ENCODE measurements at regions not wholly inside any gene's neighbourhood (a gene's known extent, or its start where the extent isn't known, plus 50 kb on each side); places are given as distances from the start of the nearest gene placed in this dataset.
"Not testable (repeated sequence)": the region's sequence is repeated elsewhere in the genome, so short reads cannot be mapped to it uniquely, and the experiment has no call there.

GRCh38 chr4:188783606-188784160, 644.4 kb downstream of the TRIML1 start:
- ChIA-PET CTCF (no interaction called here), POLR2A (no interaction called here)
- no peak for TF ChIP-seq ZSCAN30 (tag by site-specific recombination; IDR thresholded peaks at IDR 0.05)
- TF ChIP-seq SP2 (tag by site-specific recombination; IDR thresholded peaks at IDR 0.05) = no peak
- no peak for TF ChIP-seq ZNF184 (tag by site-specific recombination; IDR thresholded peaks at IDR 0.05)
- TF ChIP-seq, protein P1, sequence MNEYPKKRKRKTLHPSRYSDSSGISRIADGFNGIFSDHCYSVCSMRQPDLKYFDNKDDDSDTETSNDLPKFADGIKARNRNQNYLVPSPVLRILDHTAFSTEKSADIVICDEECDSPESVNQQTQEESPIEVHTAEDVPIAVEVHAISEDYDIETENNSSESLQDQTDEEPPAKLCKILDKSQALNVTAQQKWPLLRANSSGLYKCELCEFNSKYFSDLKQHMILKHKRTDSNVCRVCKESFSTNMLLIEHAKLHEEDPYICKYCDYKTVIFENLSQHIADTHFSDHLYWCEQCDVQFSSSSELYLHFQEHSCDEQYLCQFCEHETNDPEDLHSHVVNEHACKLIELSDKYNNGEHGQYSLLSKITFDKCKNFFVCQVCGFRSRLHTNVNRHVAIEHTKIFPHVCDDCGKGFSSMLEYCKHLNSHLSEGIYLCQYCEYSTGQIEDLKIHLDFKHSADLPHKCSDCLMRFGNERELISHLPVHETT (tag by site-specific recombination; IDR thresholded peaks at IDR 0.05) = no peak
- TF ChIP-seq REPIN1 (tag by site-specific recombination; IDR thresholded peaks at IDR 0.05; ENCODE audit: low read depth) = no peak
- no peak for TF ChIP-seq ZNF366 (tag by site-specific recombination; conservative IDR thresholded peaks at IDR 0.05)
- no peak for TF ChIP-seq ZNF24 (tag by site-specific recombination; IDR thresholded peaks at IDR 0.05)
- no peak for TF ChIP-seq ZNF747 (tag by site-specific recombination; IDR thresholded peaks at IDR 0.05)
- TF ChIP-seq, protein P2, sequence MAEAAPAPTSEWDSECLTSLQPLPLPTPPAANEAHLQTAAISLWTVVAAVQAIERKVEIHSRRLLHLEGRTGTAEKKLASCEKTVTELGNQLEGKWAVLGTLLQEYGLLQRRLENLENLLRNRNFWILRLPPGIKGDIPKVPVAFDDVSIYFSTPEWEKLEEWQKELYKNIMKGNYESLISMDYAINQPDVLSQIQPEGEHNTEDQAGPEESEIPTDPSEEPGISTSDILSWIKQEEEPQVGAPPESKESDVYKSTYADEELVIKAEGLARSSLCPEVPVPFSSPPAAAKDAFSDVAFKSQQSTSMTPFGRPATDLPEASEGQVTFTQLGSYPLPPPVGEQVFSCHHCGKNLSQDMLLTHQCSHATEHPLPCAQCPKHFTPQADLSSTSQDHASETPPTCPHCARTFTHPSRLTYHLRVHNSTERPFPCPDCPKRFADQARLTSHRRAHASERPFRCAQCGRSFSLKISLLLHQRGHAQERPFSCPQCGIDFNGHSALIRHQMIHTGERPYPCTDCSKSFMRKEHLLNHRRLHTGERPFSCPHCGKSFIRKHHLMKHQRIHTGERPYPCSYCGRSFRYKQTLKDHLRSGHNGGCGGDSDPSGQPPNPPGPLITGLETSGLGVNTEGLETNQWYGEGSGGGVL (tag by site-specific recombination; IDR thresholded peaks at IDR 0.05) = no peak
- TF ChIP-seq KLF8 (tag by site-specific recombination; IDR thresholded peaks at IDR 0.05) = no peak
- no peak for TF ChIP-seq ZNF211 (tag by site-specific recombination; IDR thresholded peaks at IDR 0.05; ENCODE audit: low read depth)
- no peak for TF ChIP-seq ZNF223 (tag by site-specific recombination; IDR thresholded peaks at IDR 0.05)

DNA sequence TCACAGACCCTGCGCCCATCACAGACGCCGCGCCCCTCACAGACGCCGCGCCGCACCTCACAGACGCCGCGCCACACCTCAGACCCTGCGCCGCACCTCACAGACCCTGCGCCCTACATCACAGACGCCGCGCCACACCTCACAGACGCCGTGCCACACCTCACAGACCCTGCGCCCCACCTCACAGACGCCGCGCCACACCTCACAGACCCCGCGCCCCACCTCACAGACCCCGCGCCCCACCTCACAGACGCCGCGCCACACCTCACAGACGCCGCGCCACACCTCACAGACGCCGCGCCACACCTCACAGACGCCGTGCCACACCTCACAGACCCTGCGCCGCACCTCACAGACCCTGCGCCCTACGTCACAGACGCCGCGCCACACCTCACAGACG, 657.4 kb downstream of the TRIML1 start:
- CTCF ChIA-PET; H3K4me1 ChIP-seq (ENCODE audit: control insufficient read depth, insufficient read depth, low read length); H3K27ac ChIP-seq (ENCODE audit: extremely low read depth, low read depth, low read length); POLR2A ChIA-PET; H3K36me3 ChIP-seq (ENCODE audit: control insufficient read depth in 2 of 2, insufficient read depth in 1 of 2, low read length in 2 of 2); H3K9me3 ChIP-seq (ENCODE audit: control insufficient read depth, insufficient read depth, low read depth, low read length); H3K4me3 ChIP-seq (ENCODE audit: low read depth, low read length): not testable (repeated sequence)

More at GRCh38 chr4:188783606-188784160, 644.4 kb downstream of the TRIML1 start:
- Histone ChIP-seq H3K9me3 (ENCODE audit: control insufficient read depth, insufficient read depth, low read depth, low read length) (no peaks in the 10 kb centered on the region), H3K27ac (ENCODE audit: extremely low read depth, low read depth, low read length) (no peak overlapping the region), H3K4me3 (ENCODE audit: low read depth, low read length) (no peak overlapping the region), H3K4me1 (ENCODE audit: control insufficient read depth, insufficient read depth, low read length) (peaks cover 19% of the 10 kb centered on the region), H3K36me3 (ENCODE audit: control insufficient read depth in 2 of 2, insufficient read depth in 1 of 2, low read length in 2 of 2) (no peaks in the 10 kb centered on the region)

- H3K36me3 ChIP-seq (ENCODE audit: control insufficient read depth in 2 of 2, insufficient read depth in 1 of 2, low read length in 2 of 2); H3K9me3 ChIP-seq (ENCODE audit: control insufficient read depth, insufficient read depth, low read depth, low read length); H3K4me3 ChIP-seq (ENCODE audit: low read depth, low read length); CTCF ChIA-PET; H3K4me1 ChIP-seq (ENCODE audit: control insufficient read depth, insufficient read depth, low read length); POLR2A ChIA-PET; H3K27ac ChIP-seq (ENCODE audit: extremely low read depth, low read depth, low read length): not testable (repeated sequence)
Measured at GRCh38 chr4:188797011-188797410, 657.8 kb downstream of the TRIML1 start.

DNA sequence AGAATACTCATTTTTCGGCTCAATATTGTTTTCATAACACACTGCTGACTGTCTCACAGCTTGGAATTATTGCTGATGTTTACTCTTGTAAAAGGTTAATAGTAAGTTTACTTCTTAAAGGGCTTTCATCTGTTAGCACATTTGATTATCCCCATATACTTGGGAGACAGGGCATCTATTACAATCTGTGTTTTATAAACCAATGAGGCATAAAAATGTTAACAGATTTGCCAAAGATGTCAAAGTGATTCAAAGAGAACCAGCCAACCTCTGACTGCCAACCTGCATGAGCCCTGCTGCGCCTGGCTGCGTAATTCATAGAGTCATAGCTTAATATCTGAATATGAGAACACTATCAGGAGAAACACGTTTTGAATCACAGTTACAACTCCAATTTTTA, 665.6 kb downstream of the TRIML1 start:
- no peaks in the 10 kb centered on the region for H3K9me3 ChIP-seq (ENCODE audit: control insufficient read depth, insufficient read depth, low read depth, low read length)
- CTCF ChIA-PET = no interaction called here
- TF ChIP-seq KLF16 (tag by site-specific recombination; IDR thresholded peaks at IDR 0.05) = no peak
- TF ChIP-seq ZFHX2 (tag by site-specific recombination; conservative IDR thresholded peaks at IDR 0.05) = no peak
- no peak for TF ChIP-seq KLF8 (tag by site-specific recombination; IDR thresholded peaks at IDR 0.05)
- TF ChIP-seq ZFP3 (tag by site-specific recombination; IDR thresholded peaks at IDR 0.05; ENCODE audit: low read depth) = no peak
- no peak for TF ChIP-seq ZNF280D (tag by site-specific recombination; IDR thresholded peaks at IDR 0.05)
- no peak for TF ChIP-seq ZNF292 (tag by site-specific recombination; IDR thresholded peaks at IDR 0.05; ENCODE audit: borderline replicate concordance, low read depth)
- TF ChIP-seq, protein P3, sequence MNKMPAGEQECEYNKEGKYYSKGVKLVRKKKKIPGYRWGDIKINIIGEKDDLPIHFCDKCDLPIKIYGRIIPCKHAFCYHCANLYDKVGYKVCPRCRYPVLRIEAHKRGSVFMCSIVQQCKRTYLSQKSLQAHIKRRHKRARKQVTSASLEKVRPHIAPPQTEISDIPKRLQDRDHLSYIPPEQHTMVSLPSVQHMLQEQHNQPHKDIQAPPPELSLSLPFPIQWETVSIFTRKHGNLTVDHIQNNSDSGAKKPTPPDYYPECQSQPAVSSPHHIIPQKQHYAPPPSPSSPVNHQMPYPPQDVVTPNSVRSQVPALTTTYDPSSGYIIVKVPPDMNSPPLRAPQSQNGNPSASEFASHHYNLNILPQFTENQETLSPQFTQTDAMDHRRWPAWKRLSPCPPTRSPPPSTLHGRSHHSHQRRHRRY (tag by site-specific recombination; IDR thresholded peaks at IDR 0.05) = no peak
- no peak for TF ChIP-seq MYNN (tag by site-specific recombination; IDR thresholded peaks at IDR 0.05; ENCODE audit: borderline replicate concordance)
- TF ChIP-seq ZNF266 (tag by site-specific recombination; IDR thresholded peaks at IDR 0.05; ENCODE audit: low read depth) = no peak
- TF ChIP-seq, protein P4, sequence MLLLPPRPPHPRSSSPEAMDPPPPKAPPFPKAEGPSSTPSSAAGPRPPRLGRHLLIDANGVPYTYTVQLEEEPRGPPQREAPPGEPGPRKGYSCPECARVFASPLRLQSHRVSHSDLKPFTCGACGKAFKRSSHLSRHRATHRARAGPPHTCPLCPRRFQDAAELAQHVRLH (tag by site-specific recombination; IDR thresholded peaks at IDR 0.05) = no peak
- no peak for TF ChIP-seq ZNF157 (tag by site-specific recombination; IDR thresholded peaks at IDR 0.05)

More for the DNA sequence above, 665.6 kb downstream of the TRIML1 start:
- POLR2A ChIA-PET = no interaction called here
- no peaks in the 10 kb centered on the region for H3K36me3 ChIP-seq (ENCODE audit: control insufficient read depth in 2 of 2, insufficient read depth in 1 of 2, low read length in 2 of 2)
- H3K27ac ChIP-seq (ENCODE audit: extremely low read depth, low read depth, low read length) = no peak overlapping the region
- H3K4me1 ChIP-seq (ENCODE audit: control insufficient read depth, insufficient read depth, low read length) = no peaks in the 10 kb centered on the region
- H3K4me3 ChIP-seq (ENCODE audit: low read depth, low read length) = no peak overlapping the region
